ENCODE measurements at regions not wholly inside any gene's neighbourhood (a gene's known extent, or its start where the extent isn't known, plus 50 kb on each side); places are given as distances from the start of the nearest gene placed in this dataset.

DNA sequence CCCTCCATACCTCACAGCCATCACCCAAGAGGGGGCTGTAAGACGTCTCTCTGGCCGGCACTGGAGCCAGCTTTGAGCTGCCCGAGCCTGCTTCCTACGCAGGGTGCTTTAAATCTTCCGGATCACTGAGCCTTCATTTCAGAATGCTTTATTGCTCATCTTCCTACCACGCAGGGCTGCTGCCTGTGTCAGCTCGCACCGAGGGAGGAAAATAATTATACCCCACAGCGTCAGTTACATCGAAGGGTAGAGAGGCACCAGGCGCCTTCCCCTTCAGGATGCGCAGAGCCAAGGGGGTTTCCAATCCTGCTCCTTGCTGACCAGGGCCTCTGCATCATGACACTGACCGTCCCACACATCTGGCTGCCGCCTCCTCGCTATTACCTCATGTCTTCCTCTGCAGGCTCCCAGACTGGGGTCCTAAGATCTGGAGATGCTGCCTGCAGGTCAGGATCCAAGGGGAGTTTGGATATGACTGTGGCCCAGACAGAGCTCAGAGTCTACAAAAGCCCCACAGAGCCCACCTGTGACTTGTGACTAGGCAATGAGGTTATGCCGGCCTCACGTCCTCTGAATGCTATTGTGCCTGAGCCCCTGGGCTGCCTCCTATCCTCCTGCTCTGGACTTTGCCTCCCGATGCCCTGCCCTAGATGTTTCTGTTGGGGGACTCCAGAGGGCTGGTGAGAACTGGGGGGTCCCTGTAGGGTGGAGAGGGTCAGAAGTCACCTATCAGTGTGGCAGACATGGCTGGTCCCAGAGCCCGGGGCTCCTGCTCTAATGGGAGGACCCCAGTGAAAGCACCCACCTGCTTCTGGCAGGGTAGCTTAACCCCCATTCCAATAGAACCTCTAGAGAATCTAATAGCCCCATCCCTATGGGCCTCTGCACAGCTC is 220.3 kb upstream of the RTL1 start:
- intact Hi-C loops (cut with DNase I; ENCODE audit: low total_unique reads), result no loop called here
- Histone ChIP-seq H3K9me3 (no peaks in the 10 kb centered on the region), H3K27me3 (peaks cover 0 to 10% of the 10 kb centered on the region in 2 donors), H3K4me3 (no peak overlapping the region), H3K36me3 (no peaks in the 10 kb centered on the region), H3K4me1 (no peaks in the 10 kb centered on the region), H3K27ac (no peak overlapping the region)
- DNase-seq, result peak; percentile 6 to 44
- TF ChIP-seq, protein P1, sequence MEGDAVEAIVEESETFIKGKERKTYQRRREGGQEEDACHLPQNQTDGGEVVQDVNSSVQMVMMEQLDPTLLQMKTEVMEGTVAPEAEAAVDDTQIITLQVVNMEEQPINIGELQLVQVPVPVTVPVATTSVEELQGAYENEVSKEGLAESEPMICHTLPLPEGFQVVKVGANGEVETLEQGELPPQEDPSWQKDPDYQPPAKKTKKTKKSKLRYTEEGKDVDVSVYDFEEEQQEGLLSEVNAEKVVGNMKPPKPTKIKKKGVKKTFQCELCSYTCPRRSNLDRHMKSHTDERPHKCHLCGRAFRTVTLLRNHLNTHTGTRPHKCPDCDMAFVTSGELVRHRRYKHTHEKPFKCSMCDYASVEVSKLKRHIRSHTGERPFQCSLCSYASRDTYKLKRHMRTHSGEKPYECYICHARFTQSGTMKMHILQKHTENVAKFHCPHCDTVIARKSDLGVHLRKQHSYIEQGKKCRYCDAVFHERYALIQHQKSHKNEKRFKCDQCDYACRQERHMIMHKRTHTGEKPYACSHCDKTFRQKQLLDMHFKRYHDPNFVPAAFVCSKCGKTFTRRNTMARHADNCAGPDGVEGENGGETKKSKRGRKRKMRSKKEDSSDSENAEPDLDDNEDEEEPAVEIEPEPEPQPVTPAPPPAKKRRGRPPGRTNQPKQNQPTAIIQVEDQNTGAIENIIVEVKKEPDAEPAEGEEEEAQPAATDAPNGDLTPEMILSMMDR (IDR thresholded peaks at IDR 0.05), result no peak

DNA sequence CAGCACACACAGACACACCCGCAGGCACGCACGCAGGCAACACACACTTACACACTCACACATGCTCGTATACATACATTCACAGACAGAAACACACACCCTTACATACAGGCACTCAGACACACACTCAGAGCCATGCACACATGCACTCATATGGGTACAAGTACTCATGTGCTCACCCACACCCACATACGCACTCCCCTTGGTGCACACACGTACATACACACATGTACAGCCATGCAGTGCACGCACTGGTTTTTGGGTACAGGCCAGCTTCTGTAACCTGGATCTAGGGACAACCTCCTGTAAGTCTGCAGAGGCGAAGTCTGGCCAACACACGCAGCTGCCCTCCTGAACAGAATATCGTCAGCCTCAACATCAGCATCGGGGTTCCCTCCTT is 221.3 kb upstream of the RTL1 start:
- TF ChIP-seq, protein P1 (IDR thresholded peaks at IDR 0.05), result no peak
- Histone ChIP-seq H3K4me3 (no peak overlapping the region), H3K36me3 (no peaks in the 10 kb centered on the region), H3K27ac (no peak overlapping the region), H3K9me3 (no peaks in the 10 kb centered on the region), H3K27me3 (peaks cover 0 to 12% of the 10 kb centered on the region in 2 donors), H3K4me1 (no peaks in the 10 kb centered on the region)
- DNase-seq, result peak; percentile 13 to 53
- intact Hi-C loops (cut with DNase I; ENCODE audit: low total_unique reads), result no loop called here

DNA sequence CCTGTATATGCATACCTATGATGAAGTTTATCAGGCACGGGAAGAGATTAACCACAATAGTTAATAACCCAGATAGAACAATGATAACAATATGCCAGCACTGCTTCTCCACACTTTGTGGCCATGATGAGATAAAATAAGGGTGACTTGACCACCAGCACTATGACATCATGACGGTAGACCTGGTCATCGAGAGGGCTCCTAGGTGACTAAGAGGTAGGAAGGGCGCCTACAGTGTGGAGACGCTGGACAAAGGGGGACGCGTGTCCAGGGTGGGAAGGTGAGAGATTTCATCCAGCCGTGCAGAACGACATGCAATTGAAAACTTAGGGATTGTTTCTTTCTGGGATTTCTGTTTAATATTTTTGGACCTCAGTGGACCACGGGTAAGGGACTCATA is 221.8 kb upstream of the RTL1 start:
- DNase-seq, result peak in 1 of 2 donors; percentile 31
- Histone ChIP-seq H3K36me3 (no peaks in the 10 kb centered on the region), H3K4me1 (no peaks in the 10 kb centered on the region), H3K4me3 (no peak overlapping the region), H3K27ac (no peak overlapping the region), H3K9me3 (no peaks in the 10 kb centered on the region), H3K27me3 (peaks cover 0 to 12% of the 10 kb centered on the region in 2 donors)
- TF ChIP-seq, protein P1 (IDR thresholded peaks at IDR 0.05), result no peak
- intact Hi-C loops (cut with DNase I; ENCODE audit: low total_unique reads), result no loop called here

DNA sequence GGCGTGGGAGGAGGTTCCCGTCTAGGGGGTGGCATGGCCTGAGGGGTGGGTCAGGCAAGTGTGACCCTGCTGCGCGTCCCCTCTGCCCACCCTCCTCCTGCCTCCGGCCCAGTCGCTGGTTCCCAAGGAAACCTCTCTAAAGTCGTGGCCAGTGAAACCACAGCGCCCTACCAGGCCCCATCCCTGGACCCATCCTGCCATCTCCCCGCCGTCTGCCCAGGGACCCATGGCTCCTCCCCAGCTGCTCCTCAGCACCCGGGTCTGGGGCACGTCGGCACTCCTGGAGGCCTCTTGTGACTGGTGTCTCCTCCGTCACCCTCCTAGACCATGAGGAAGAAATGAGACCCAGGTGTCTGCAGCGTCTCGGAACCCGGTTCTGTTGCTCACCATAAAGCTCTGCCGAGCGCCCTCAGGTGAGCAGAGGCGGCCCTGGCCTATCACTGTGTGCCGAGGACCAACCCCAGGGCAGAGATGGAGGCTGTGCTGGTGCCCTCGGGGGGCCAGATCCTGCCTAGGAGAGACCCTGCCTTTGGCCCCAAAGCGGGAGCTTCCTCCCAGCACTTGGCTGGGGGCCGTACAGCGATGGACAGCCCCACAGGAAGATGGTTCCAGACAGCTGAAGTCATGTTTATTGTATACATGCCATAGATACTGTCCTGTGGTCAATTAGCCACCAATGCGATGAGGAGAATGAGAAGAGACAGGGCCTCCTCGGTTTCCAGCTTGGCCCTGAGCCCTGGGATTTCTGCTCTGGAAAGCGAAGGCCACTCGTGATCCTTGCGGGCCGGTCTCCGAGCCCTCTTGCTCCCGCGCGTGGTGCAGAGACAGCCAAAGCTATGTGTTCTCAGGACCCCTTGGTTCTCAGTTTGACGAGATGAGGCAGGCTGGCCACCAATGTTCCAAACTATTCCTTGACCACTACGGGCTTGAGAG is 222.5 kb upstream of the RTL1 start:
- DNase-seq, result peak; percentile 9 to 46

DNA sequence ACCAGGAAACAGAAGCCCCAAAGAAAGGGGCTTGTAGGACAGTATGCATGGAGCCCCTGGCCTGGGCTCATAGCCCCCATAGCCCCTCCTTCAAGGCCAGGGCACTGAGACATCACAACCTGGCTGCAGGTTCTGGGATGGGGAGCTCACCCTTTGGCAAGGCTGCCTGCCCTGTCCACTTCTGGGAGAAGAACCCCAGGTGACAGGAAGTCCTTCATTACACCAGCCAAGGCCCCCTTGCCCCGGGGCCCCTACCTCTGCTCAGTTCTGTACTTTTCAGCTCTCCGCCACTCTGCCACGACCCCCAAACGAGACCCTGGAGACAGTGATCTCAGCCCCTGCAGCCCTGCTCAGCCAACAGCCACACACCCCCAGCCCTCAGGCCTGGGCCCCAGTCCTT is 223.2 kb upstream of the RTL1 start:
- Histone ChIP-seq H3K4me3 (no peak overlapping the region), H3K27ac (no peak overlapping the region), H3K9me3 (no peaks in the 10 kb centered on the region), H3K27me3 (peaks cover 0 to 16% of the 10 kb centered on the region in 2 donors), H3K4me1 (no peaks in the 10 kb centered on the region), H3K36me3 (no peaks in the 10 kb centered on the region)
- intact Hi-C loops (cut with DNase I; ENCODE audit: low total_unique reads), result no loop called here
- DNase-seq, result peak in 1 of 2 donors; percentile 9
- TF ChIP-seq, protein P1 (IDR thresholded peaks at IDR 0.05), result no peak

More for the DNA sequence above, 222.5 kb upstream of the RTL1 start:
- TF ChIP-seq, protein P1 (IDR thresholded peaks at IDR 0.05), result no peak
- H3K9me3 ChIP-seq, result no peaks in the 10 kb centered on the region
- H3K4me3 ChIP-seq, result no peak overlapping the region
- peaks cover 0 to 14% of the 10 kb centered on the region in 2 donors for H3K27me3 ChIP-seq
- intact Hi-C loops (cut with DNase I; ENCODE audit: low total_unique reads), result no loop called here
- H3K27ac ChIP-seq, result no peak overlapping the region
- H3K4me1 ChIP-seq, result no peaks in the 10 kb centered on the region
- no peaks in the 10 kb centered on the region for H3K36me3 ChIP-seq

Measured in tibial artery (tissue), 4 donors.